RPMI7951 (cell line): ENCODE measurements at regions not wholly inside any gene's neighbourhood (a gene's known extent, or its start where the extent isn't known, plus 50 kb on each side); places are given as distances from the start of the nearest gene placed in this dataset.
A peak's percentile ranks its signal among the peaks of the same experiment; 100 is the strongest.

ENCODE experiments used
- DNase-seq: peaks from one replicate; pipeline ENCODE4 v3.0.0-alpha.2; 2012; ENCODE audit warnings: low read depth

DNA sequence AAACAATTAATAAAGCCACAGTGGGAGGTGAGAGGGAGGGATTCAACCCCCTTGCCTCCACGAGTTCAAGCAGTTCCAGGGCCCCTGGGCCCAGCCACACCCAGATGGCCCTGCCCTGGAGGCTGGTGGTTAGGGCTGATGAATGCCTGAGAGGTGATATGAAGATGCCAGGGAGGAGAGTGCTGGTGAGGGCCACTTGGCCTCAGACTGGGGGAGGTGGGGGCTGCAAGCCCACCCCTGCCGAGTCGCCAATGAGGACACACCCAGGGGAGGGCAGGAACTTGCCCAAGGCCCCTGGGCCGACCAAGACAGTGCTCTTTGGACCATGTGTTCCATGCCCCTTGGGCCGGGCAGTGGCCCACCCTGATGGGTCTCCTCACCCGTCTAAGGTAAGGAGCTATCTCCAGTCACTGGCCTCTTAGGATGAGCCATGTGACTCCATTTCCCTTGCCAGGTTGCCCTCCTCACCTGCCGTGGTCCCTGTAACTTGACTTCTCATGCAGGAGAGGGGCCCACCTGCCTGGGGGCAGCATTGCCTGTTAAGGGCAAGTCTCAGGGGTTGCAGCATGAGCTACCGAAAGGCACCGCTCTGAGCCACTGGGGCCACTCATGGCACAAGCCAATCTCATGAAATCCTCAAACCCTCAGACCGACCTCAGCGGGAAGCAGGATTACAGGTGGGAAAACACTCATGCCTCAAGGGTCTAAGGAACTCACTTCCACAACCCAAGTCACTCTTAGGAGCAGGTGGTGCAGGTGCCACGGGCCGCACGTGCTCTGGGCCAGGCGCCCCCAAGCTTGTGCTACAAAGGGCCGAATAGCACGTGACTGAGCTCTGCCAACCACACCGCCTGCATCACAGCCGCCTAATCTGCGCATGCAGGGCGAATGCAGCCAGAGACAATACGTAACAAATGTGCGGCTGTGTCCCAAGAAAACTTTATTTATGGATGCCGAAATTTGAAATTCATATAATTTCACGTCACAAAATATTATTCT lies 147.4 kb upstream of the MLN start:
- DNase-seq, result no peak

DNA sequence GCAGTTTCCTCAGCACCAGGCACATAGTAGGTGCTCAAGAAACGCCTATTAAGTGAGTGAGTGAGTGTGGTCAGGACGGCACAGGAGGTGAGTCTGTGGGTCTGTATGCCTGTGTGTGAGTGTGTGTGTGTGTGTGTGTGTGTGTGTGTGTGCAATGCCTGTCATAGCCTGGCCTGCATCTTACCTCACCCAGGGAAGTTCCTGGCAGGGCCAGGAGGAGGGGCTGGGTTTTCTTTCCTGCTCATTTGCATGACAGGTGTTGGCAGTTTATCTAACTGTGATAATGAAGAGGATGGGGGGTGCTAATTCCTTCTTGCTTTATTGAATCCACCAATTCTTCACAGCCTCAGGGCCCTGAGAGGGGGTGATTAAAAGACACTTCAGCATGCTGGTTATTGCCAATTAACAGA lies 146.7 kb upstream of the MLN start:
- DNase-seq, result no peak

DNA sequence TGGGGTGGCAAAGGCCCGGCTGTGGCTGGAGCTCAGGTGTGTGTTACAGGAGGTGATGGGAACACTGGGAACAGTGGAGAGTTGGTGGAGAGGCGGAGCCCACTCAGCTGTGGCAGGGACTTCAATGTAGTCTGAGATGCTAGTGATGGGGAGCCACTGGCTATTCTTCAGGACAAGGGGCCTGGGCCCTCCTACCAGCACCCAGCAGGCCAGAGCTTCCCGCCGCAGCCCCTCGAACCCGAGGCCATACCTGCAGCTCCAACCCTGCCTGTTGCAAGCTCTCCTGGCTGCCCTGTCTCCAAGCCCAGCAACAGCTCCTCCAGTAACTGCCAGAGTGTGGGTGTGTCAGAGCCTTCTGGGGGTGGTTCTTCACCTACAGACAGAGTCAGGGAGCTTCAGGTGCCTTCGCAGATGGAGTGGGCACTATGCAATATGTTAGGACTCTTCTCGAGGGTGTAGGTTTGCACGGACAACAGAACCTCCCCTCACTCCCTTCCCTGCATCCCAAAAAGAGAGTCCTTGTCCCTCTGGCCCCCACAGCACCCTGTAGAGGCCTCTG lies 146.2 kb upstream of the MLN start:
- DNase-seq, result no peak

DNA sequence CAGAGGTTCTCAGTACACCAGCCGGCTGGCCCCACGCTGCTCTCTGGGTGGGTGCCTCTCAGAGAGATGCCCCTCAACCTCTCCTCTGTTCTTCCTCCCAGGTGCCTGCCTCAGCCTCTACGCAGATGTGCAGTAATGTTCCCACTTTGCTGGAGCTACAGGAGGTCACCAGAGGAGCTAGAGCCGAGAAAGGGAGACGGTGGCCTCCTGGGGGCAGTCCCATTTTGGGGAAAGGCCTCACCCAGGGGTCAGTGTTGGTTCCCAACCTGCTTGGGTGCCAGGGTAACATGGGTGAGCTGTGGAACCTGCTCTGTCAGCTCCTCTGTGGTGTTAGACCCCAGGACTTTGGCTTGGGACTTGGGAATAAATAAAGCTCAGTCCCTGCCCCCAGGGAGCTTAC lies 145.3 kb upstream of the MLN start:
- no peak for DNase-seq

DNA sequence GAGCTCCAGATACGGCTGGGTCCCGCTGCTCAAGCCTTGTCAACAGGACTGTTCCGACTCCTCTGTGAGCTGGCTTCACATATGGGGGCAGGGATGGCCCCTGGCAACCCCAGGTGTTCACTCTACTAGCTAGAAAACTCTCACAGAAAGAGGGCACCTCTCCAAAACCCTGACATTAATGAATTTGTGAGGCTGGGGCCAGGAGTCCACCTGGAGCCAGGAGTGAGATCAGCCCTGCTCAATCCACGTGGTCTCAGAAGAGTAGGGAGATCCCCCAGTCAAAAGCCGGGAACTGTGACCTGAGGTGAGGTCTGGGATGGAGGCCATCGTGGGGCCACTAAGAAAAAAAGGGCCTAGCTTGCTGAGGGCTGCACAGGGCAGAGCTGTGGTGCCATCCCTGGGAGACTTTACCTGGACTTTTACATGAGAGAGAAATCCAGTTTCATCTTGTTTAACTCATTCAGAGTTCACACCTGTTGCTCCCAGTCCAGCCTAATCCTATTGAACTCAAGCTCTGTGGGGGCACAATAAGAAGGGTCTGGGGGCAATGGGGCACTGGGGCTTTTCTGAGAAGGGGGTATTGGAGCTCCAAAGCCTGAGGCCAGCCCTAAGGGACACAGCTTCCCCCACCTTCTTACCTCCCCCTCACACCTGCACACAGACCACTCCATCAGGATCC lies 144.3 kb upstream of the MLN start:
- no peak for DNase-seq

DNA sequence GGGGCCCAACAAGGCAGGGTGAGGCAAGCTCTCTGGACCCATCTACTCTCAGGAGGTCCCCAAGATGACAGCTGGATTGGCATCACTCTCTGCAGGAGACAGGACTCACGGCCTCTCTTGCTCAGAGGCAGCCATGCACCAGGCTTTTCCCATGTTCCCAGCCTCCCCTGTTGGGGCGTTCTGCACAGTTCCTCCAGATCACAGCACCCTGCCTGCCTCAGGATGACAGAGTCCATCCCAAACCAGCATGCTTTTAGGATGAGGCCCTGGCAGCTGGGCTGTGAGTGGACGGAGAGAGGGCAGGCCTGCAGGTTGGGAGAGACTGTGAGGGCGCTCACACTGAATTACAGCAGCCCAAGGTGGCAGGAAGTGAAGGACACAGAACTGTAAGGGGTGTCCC lies 143.2 kb upstream of the MLN start:
- DNase-seq, result no peak

DNA sequence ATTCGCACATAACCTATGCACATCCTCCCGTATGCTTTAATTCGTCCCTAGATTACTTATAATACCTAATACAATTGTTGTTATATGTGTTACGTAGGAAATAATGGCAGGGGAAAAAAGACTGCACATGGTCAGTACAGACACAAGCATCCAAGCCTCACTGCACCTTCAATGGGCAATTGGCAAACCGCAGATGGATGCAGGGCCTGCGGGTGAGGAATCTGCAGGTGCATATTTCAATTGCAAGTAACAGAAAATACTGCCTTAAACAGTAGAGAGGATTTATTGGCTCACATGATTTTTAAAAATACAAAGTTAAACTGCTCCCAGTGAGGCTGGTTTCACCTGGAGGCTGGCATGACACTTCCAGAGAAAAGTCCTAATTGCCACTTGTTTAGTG lies 142.1 kb upstream of the MLN start:
- no peak for DNase-seq

DNA sequence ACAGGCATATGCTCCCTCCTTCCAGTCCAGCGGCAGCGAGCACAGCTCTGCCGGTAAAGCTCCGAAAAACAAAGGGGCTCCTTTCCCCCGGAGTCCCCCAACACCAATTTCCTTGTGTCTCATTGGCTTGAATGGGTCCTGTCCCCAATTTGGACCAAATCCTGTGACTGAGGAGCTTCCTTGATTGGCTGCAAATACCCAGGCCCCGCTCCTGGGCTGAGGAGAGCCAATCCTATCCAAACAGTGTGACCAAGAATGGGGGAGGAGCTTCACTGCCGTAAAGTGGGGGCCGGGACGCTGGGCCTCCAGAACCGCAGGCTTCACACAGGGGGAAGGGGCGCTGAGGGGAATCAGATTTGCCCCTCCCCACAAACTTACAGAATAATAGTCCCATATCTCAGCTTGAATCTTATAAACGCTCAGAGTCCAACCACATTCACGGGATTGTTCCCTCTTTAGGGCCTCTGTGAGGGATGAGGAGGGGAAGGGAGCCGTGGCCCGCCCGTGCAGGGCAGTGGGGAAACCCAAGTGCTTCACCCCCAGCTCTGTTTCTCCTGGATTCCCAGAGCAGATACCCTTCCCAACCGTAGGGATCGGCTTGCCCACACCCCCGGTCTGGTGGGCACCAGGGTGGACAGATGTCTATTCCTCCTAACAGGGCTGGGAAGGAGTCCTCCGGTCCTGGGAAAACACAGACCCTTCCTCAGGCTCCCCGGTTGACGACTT lies 141.0 kb upstream of the MLN start:
- no peak for DNase-seq

DNA sequence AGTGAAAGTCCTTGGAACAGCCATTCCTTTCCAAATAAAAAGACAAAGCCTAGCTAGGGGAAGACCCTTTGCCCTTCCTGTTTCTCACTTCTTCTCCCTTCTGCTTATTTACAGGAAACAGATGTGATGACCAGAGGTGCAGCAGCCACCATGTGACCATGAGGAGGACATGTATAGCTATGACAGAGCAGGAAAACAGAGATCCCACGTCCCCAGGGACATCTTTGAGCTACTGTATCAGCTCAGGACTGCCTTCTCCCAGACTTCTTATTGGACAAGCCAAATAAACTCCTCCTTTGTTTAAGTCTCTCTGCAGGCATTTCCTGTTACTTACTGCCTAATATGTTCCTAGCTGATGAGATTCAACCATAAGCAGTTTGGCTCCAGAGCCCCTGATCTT lies 133.1 kb upstream of the MLN start:
- DNase-seq, result no peak

DNA sequence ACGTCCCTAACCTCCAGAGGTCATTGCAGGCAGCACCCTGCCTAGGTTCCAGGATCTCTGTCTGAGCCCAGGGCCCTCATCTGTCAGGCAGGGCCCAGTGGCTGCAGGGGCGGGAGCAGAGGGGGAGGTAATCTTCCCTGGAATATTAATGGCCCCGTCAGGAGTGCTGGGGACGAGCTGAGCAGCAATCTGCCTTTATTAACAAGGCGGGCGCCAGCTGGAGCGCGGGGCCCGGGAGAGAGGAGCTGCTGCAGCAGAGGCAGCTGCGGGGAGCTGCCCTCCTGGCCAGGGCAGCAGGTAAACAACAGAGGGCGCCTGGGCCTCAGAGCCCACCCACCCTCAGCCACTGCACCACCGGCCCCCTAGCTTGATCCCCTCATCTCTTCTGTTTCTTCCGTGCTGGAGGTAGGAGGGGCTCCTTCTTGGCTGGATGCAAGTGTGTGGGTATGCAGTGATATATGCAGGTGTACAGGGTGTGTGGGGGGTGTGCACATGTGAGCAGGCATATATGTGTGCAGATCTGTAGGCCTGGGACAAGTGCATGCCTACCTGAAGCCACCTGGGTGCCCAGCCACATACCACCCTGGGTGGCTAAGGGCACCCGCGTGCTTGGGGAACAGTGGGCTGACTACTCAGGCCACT lies 131.8 kb upstream of the MLN start:
- DNase-seq, result no peak

DNA sequence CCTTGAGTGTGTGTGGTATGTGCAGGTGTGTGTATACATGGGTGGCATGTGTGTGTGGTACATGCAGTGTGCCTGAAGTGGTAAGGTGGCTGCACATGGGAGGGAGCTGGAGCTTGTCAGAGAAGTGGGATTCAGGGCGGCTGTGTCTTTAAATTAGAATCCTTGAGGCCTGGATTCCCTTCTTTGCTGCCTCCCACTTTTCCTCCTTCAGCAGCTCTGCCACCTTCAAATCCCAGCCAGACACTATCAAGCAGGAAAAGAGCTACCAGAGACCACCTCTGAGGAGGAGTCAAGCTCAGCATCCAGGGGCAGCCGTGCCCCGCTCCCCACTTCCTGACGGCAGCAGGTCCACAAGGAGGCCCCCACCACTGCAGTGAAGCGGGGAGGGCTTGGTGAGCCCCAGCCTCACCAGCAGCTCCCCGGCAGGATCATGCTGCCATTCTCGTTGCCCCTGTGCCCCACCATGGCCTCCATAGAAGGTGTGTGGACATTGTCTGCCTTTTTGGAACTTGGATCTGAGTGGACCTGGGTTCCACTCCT lies 131.0 kb upstream of the MLN start:
- DNase-seq, result no peak

DNA sequence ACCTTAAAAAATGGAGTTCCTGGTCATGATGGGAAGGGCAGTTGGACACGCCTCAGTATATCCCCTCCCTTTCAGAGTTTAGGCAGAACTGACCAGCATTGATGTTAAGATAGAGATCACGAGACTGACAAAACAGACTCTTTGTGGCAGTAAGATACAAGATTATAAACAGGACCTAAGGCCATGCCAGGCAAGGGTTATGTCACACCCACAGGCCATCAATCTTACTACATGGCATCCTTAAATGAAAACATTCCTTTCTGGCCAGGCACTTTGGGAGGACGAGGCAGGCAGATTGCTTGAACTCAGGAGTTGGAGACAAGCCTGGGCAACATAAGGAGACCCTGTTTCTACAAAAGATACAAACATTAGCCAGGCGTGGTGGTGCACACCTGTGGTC lies 129.3 kb upstream of the MLN start:
- DNase-seq, result no peak

DNA sequence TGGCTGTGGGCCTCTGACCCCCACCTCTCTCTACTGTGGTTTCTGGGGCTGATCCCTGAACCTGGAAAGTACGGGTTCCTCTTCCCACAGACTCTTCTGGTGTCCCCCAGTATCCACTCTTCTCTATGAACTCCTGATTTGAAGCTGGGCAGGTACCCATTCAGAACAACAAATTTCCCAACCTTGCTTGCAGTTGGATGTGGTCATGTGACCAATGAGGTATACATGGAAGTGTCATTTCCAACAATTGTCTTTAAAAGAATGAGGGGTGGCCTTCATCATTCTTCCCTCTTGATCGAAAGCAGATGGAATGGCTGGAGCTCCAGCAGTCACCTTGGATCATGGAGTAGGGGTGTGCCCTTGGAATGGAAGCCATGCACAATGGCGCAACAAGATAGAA lies 128.0 kb upstream of the MLN start:
- DNase-seq, result no peak

DNA sequence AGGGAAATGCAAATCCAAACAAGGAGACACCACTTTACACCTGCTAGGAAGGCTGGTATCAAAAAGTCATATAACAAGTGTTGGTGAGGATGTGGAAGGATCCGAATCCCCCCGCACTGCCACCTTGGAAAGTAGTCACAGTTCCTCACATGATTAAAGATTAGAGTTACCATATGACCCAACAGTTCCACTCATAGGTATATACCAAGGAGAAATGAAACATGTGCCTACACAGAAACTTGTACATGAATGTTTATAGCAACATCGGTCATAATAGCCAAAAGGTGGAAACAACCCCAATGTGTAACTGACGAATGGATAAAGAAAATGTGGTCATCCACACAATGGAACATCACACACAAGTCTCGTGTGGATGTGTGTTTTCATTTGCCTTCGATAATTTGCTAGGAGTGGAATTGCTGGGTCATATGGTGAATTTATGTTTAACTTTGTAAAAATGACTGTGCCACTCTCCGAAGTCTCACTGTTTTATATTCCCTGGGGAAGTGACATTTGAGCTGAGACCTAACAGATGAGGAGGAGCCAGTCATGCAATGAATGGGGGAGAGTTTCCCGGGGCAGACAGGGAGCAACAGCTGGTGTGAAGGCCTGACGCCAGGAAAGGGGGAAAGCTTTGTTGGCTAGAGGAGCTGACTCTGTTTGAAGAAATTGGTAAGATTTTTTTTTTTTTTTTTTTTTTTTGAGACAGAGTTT lies 125.9 kb upstream of the MLN start:
- DNase-seq, result peak; percentile 32

DNA sequence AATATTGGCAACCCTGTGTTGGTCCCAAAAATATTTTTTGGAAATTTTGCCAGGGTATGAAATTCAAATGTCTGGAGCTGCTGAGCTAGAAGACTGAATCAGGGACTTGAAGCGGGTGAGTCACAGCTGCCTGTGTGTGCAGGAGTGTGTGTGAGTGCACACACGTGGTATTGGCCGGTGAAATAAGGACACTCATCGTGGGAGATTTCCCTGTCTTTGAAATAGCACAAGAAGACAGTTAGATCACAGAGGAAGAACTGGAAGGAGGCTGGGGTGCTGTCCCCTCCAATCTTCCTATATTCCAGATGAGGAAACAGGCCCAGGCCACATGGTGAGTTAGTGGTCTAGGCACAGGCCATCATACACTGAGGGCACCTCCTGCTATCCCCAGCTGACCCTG lies 123.8 kb upstream of the MLN start:
- peak; percentile 68 for DNase-seq

DNA sequence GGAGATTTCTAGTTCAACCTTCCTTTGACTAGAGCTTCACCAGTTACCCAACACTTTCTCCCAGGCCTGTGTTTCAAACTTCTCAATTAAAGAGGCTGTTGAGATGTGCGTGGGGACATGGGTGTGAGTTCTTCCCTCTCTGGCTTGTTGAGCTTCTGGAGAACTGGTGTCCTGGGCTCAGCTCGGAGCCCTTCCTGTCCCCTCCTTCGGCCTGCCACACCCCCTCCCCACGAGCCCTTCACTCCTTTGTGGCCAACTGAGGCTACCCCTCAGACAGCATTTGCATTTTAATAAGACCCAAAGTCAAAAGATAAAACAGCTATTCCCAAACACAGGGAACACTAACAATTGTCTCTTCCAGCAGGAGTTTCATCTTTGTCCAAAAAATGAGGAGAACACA lies 123.3 kb upstream of the MLN start:
- no peak for DNase-seq

DNA sequence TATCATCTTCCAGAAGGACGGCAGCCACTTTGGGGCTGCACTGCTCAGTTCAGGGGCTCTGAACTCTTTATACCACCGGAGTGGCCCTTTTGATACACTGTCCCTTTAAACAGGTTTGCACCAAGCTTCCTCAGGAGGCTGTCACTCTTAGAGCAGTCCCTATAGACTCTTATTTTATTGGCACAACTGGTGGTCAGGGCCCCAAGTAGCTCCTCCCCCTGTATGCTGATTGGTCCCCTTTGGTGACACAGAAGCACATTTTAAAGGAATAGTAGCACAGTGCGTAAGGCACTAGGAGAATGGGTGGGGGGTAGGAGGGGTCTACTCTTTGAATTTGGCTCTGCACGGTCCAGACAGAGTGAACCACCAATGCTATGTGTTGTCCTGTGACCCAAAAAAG lies 122.6 kb upstream of the MLN start:
- DNase-seq, result peak; percentile 49

DNA sequence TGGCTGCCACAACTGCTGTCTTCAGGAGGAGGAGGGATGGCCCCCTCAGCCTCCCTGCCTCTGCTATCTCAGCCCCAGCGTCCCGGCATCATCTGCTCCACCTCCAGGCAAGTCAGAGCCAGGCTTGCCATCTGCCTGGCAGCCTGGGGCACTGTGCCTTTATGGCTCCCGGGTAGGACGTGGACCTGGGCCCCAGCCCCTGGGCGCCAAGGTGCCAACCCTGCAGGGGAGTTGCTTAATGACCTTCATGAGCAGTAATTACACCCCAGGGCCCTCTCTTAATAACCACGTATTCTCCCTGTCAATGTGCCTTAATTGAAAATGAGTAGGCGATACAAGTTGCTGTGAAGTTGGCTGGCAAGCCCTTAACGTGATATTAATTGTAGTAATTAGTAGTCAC lies 122.1 kb upstream of the MLN start:
- no peak for DNase-seq

DNA sequence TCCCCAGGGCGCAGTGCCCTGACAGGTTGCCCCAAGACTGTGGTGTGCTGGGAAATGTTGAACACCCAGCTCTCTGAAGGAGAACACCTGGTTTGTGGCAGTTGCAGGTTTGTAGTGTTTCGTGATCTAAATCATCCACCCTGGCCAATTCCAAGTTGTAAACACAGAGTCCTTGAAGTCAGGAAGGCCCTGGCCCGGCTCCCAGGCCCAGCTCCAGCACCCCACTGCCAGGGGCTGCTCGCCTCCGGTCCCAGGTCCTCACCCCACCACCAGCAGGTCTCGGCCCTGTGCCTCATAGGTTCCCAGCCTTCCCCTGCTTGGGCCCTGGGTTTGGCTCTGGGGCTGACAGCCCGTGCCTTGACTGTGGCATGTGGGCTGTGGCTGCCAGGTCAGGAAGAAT lies 121.4 kb upstream of the MLN start:
- DNase-seq, result no peak

DNA sequence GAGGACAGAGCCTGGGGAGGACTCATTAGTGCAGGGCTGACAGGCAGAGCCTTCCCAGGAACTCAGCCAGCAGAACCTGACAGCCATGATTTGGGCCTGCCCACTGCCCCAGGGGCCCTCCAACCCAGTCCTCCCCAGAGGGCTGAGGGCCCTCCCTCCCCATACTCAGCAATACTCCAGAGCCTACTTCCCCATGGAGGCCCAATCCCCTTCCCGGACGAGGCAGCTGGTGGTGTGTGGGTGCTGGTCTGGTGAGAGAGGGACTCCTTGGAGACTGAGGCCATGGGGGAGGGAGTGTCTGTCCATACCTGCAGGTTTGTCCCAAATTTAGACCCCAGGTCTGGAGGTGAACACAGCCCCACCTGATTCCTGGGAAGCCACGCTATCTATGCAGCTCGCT lies 120.9 kb upstream of the MLN start:
- DNase-seq, result no peak
